Liver (tissue), 8 donors: ENCODE measurements at regions not wholly inside any gene's neighbourhood (a gene's known extent, or its start where the extent isn't known, plus 50 kb on each side); places are given as distances from the start of the nearest gene placed in this dataset.

Experiments
- DNase-seq: peaks from one replicate; pipeline ENCODE4 v3.0.0-alpha.2; 2017; ENCODE audit warnings: low spot score
- H3K27ac ChIP-seq, 2 donors: one replicate each; pipeline ENCODE4 v1.7.0; 2013; ENCODE audit warnings: inconsistent platforms in 2 of 2, low read length in 2 of 2, control low read depth in 1 of 2, low read depth in 1 of 2, mild to moderate bottlenecking in 1 of 2
- H3K27me3 ChIP-seq, 4 donors: one replicate each; pipeline versions ENCODE4 v1.6.1 to v1.7.0; 2013; ENCODE audit warnings: low read length in 3 of 4, inconsistent platforms in 1 of 4, mild to moderate bottlenecking in 1 of 4, moderate library complexity in 1 of 4; ENCODE audit not compliant: control insufficient read depth in 4 of 4, insufficient read depth in 4 of 4
- H3K36me3 ChIP-seq, 4 donors: one replicate each; pipeline versions ENCODE4 v1.6.1 to v1.7.0; 2013; ENCODE audit warnings: low read length in 3 of 4, mild to moderate bottlenecking in 3 of 4, low read depth in 1 of 4, moderate library complexity in 1 of 4; ENCODE audit not compliant: control insufficient read depth in 4 of 4, insufficient read depth in 3 of 4
- H3K4me1 ChIP-seq, 4 donors: one replicate each; pipeline versions ENCODE4 v1.6.1 to v1.7.0; 2013; ENCODE audit warnings: low read length in 3 of 4, mild to moderate bottlenecking in 3 of 4, moderate library complexity in 1 of 4; ENCODE audit not compliant: control insufficient read depth in 4 of 4, insufficient read depth in 4 of 4
- H3K4me3 ChIP-seq, 3 donors: one replicate each; pipeline versions ENCODE4 v1.6.1 to v1.7.0; 2013; ENCODE audit warnings: low read length in 3 of 3, control low read depth in 1 of 3, low read depth in 1 of 3, mild to moderate bottlenecking in 1 of 3
- H3K9ac ChIP-seq, 2 donors: one replicate each; pipeline ENCODE4 v1.7.0; 2013; ENCODE audit warnings: low read length in 2 of 2, mild to moderate bottlenecking in 2 of 2, moderate library complexity in 2 of 2, control low read depth in 1 of 2, low read depth in 1 of 2
- H3K9me3 ChIP-seq, 4 donors: one replicate each; pipeline versions ENCODE4 v1.6.1 to v1.7.0; 2013; ENCODE audit warnings: low read length in 3 of 4; ENCODE audit not compliant: control insufficient read depth in 4 of 4
- CTCF ChIP-seq: fragments of 150-350 bp; IDR thresholded peaks from 2 replicates; pipeline ENCODE4 v1.5.1; 2017; ENCODE audit warnings: improper control_type of control experiment, low read depth, low read length; ENCODE audit not compliant: missing input control
- EGR1 ChIP-seq, 2 donors: IDR thresholded peaks; 2 replicates each; pipeline ENCODE4 v1.6.1; 2016 to 2018; ENCODE audit warnings: antibody characterized with exemption in 2 of 2, low read depth in 2 of 2
- FOXA1 ChIP-seq: IDR thresholded peaks from 2 replicates; pipeline ENCODE4 v1.6.1; 2016; ENCODE audit warnings: antibody characterized with exemption
- GABPA ChIP-seq, 2 donors: IDR thresholded peaks in 1 of 2; conservative IDR thresholded peaks in 1 of 2; 2 replicates each; pipeline ENCODE4 v1.6.1; 2016; ENCODE audit warnings: antibody characterized with exemption in 2 of 2, mild to moderate bottlenecking in 1 of 2, moderate library complexity in 1 of 2
- JUND ChIP-seq, 2 donors: IDR thresholded peaks; 2 replicates each; pipeline ENCODE4 v1.6.1; 2016; ENCODE audit warnings: antibody characterized with exemption in 2 of 2
- RAD21 ChIP-seq, 2 donors: IDR thresholded peaks; 2 replicates each; pipeline ENCODE4 v1.6.1; 2016; ENCODE audit warnings: antibody characterized with exemption in 2 of 2, mild to moderate bottlenecking in 2 of 2
- REST ChIP-seq: IDR thresholded peaks from 2 replicates; pipeline ENCODE4 v1.6.1; 2016; ENCODE audit warnings: antibody characterized with exemption, mild to moderate bottlenecking
- SP1 ChIP-seq: IDR thresholded peaks from 2 replicates; pipeline ENCODE4 v1.6.1; 2018; ENCODE audit warnings: antibody characterized with exemption, mild to moderate bottlenecking
- YY1 ChIP-seq: IDR thresholded peaks from 2 replicates; pipeline ENCODE4 v1.6.1; 2016; ENCODE audit warnings: antibody characterized with exemption, mild to moderate bottlenecking
- ZBTB33 ChIP-seq: IDR thresholded peaks from 2 replicates; pipeline ENCODE4 v1.6.1; 2016; ENCODE audit warnings: antibody characterized with exemption
- WGBS: extraction: QIAGEN DNeasy Blood & Tissue Kit; methylation state at CpG from one replicate; pipeline ENCODE4 v1.1.7; 2013; 5-methylcytosine and 5-hydroxymethylcytosine counted together
- donor health status: healthy.
- donor health status: healthy.
- donor health status: healthy.
- donor health status: healthy.
- donor health status: healthy.

GRCh38 chr5:8408258-8408657 is 539.3 kb downstream of the MTRR start (continued):
- TF ChIP-seq SP1 (no peak), EGR1 (IDR thresholded peaks at IDR 0.05; ENCODE audit: low read depth in 2 of 2) (no peak)

- H3K9me3 ChIP-seq, result no peaks in the 10 kb centered on the region
- 70% methylated on average over 4 of the region's 4 CpGs for WGBS
- no peaks in the 10 kb centered on the region for H3K4me1 ChIP-seq
- no peak overlapping the region for H3K4me3 ChIP-seq
- no peaks in the 10 kb centered on the region for H3K27me3 ChIP-seq
- TF ChIP-seq FOXA1, result no peak
- no peak for TF ChIP-seq ZBTB33
- no peak for TF ChIP-seq REST
- no peak for TF ChIP-seq GABPA (IDR thresholded peaks at IDR 0.05 in 1 of 2, conservative IDR thresholded peaks at IDR 0.05 in 1 of 2)
- H3K36me3 ChIP-seq, result no peaks in the 10 kb centered on the region
- H3K9ac ChIP-seq, result no peak overlapping the region
- no peak for DNase-seq
- H3K27ac ChIP-seq, result no peak overlapping the region
Observed at GRCh38 chr5:8410618-8411017, 541.7 kb downstream of the MTRR start.

- Histone ChIP-seq H3K9me3 (no peaks in the 10 kb centered on the region), H3K4me1 (no peaks in the 10 kb centered on the region), H3K27ac (no peak overlapping the region), H3K36me3 (no peaks in the 10 kb centered on the region), H3K4me3 (no peak overlapping the region), H3K9ac (no peak overlapping the region), H3K27me3 (no peaks in the 10 kb centered on the region)
- WGBS, result 71% methylated on average over 7 of the region's 7 CpGs
- DNase-seq, result no peak
- TF ChIP-seq JUND (IDR thresholded peaks at IDR 0.05), result no peak
Observed at GRCh38 chr5:8413975-8414374, 545.0 kb downstream of the MTRR start.

- no peak for DNase-seq
Observed at GRCh38 chr5:8417316-8418048, 548.5 kb downstream of the MTRR start.

More at GRCh38 chr5:8417316-8418048, 548.5 kb downstream of the MTRR start:
- Histone ChIP-seq H3K36me3 (no peaks in the 10 kb centered on the region), H3K27me3 (no peaks in the 10 kb centered on the region), H3K4me1 (no peaks in the 10 kb centered on the region), H3K9me3 (no peaks in the 10 kb centered on the region), H3K27ac (no peak overlapping the region), H3K4me3 (no peak overlapping the region), H3K9ac (no peak overlapping the region)
- TF ChIP-seq RAD21 (IDR thresholded peaks at IDR 0.05) (no peak), EGR1 (IDR thresholded peaks at IDR 0.05; ENCODE audit: low read depth in 2 of 2) (no peak), ZBTB33 (no peak), CTCF (no peak), SP1 (no peak), GABPA (IDR thresholded peaks at IDR 0.05 in 1 of 2, conservative IDR thresholded peaks at IDR 0.05 in 1 of 2) (no peak), YY1 (no peak)
- 41% methylated on average over 4 of the region's 4 CpGs for WGBS
